NB4 (cell line): ENCODE measurements at regions not wholly inside any gene's neighbourhood (a gene's known extent, or its start where the extent isn't known, plus 50 kb on each side); places are given as distances from the start of the nearest gene placed in this dataset.

Experiments used
- CTCF ChIP-seq: IDR thresholded peaks from one replicate; pipeline ENCODE4 v1.5.1; 2012; ENCODE audit warnings: low read depth, low read length
- MAX ChIP-seq: IDR thresholded peaks from 2 replicates; pipeline ENCODE4 v1.6.1; 2011; ENCODE audit warnings: low read depth, low read length
- POLR2A ChIP-seq: IDR thresholded peaks from 2 replicates; pipeline ENCODE4 v1.6.1; 2011; ENCODE audit warnings: mild to moderate bottlenecking; ENCODE audit not compliant: insufficient read length; ENCODE audit errors: extremely low read depth

- TF ChIP-seq CTCF (no peak), POLR2A (no peak), MAX (no peak)
These were observed 367.3 kb downstream of the GRIA2 start for GRCh38 chr4:157587681-157588423.
